ENCODE measurements at regions not wholly inside any gene's neighbourhood (a gene's known extent, or its start where the extent isn't known, plus 50 kb on each side); places are given as distances from the start of the nearest gene placed in this dataset.

DNA sequence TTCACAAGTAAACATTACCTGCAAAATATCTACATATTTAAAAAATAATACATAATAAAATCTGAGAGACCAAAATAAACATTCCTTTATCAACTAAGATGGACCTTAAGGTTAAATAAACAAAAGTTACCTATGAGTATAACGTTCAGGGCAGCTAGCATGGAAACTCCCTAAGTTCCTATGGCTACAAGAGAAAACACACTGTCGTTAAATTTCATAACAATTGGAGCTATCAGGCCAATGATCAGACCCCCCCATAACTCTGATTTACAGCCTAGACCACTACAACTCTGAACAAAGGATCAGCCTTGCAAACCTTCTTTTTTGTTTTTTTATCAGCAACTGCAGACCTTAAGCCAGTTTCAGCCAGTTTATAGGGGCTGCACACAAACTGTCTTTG lies 1418.4 kb downstream of the PCDH18 start:
- Histone ChIP-seq H2AK9ac (replicated peaks; ENCODE audit: low read depth, low read length, poor library complexity) (no peak overlapping the region), H3K14ac (replicated peaks; ENCODE audit: low read depth, low read length) (no peak overlapping the region), H4K91ac (ENCODE audit: insufficient read depth, low read depth, low read length) (no peak overlapping the region), H3K9ac (ENCODE audit: low read depth, low read length) (no peak overlapping the region), H3K23ac (ENCODE audit: low read depth, low read length) (no peak overlapping the region), H4K20me1 (ENCODE audit: insufficient read depth, low read length) (no peaks in the 10 kb centered on the region), H3K27me3 (ENCODE audit: control insufficient read depth, insufficient read depth, low read length) (no peaks in the 10 kb centered on the region), H3K9me1 (ENCODE audit: insufficient read depth, low read length) (no peaks in the 10 kb centered on the region), H3K4me1 (ENCODE audit: control insufficient read depth, insufficient read depth, low read length) (no peaks in the 10 kb centered on the region), H3K79me1 (ENCODE audit: low read depth in 1 of 2, low read length in 2 of 2) (no peaks in the 10 kb centered on the region), H3K4ac (ENCODE audit: low read depth, low read length) (no peak overlapping the region), H2BK20ac (ENCODE audit: low read depth, low read length) (no peak overlapping the region), H3K4me2 (ENCODE audit: low read depth, low read length) (no peak overlapping the region), H2BK5ac (ENCODE audit: low read depth, low read length, poor library complexity, severe bottlenecking) (no peak overlapping the region), H2AK5ac (ENCODE audit: low read depth, low read length) (no peak overlapping the region), H3K18ac (ENCODE audit: low read depth, low read length) (no peak overlapping the region), H2AFZ (replicated peaks; ENCODE audit: low read length, poor library complexity) (no peak overlapping the region), H2BK120ac (ENCODE audit: low read depth, low read length) (no peak overlapping the region), H3K9me3 (ENCODE audit: control insufficient read depth, insufficient read depth, low read length) (no peaks in the 10 kb centered on the region), H4K5ac (ENCODE audit: low read depth, low read length) (no peak overlapping the region), H2BK15ac (ENCODE audit: low read depth, low read length) (no peak overlapping the region), H3K4me3 (ENCODE audit: insufficient read depth, low read depth, low read length) (no peak overlapping the region), H3K56ac (ENCODE audit: extremely low read depth, insufficient read depth, low read length) (no peak overlapping the region), H4K8ac (ENCODE audit: low read depth in 2 of 2, low read length in 2 of 2) (no peak overlapping the region), H3K27ac (ENCODE audit: insufficient read depth, low read length) (no peak overlapping the region), H3K36me3 (ENCODE audit: control insufficient read depth, insufficient read depth, low read length) (no peaks in the 10 kb centered on the region)
- ATAC-seq (ENCODE audit: low read depth) (no peak), DNase-seq (no peak)
- BruUV-seq (replicated peaks): no TSS peak
- 40% methylated on average over 1 of the region's 2 CpGs; no CpG with 5 or more reads in 1 of the 2 experiments for WGBS, 2 experiments (ENCODE audit: extremely low coverage in 2 of 2, insufficient read length in 1 of 2)
- in situ Hi-C loops (cut with MboI; ENCODE audit: low sequenced_read_pairs) (no loop called here), dilution Hi-C loops (cut with HindIII; ENCODE audit: low sequenced_read_pairs, unreplicated experiment) (no loop called here), intact Hi-C loops (cut with micrococcal nuclease) (no loop called here)
- ChIA-PET POLR2A (ENCODE audit: unreplicated experiment) (no interaction called here), CTCF (no interaction called here)
- TF ChIP-seq RCOR1 (IDR thresholded peaks at IDR 0.05; ENCODE audit: insufficient replicate concordance, low read length) (no peak), BHLHE40 (IDR thresholded peaks at IDR 0.05; ENCODE audit: low read depth, low read length) (no peak), FOS (IDR thresholded peaks at IDR 0.05; ENCODE audit: low read depth, low read length) (no peak), POLR2A (IDR thresholded peaks at IDR 0.05; ENCODE audit: low read depth, low read length) (no peak), RFX5 (IDR thresholded peaks at IDR 0.05; ENCODE audit: low read depth, low read length) (no peak), MAFK (IDR thresholded peaks at IDR 0.05; ENCODE audit: low read depth, low read length) (no peak), MAZ (IDR thresholded peaks at IDR 0.05; ENCODE audit: borderline replicate concordance, low read depth, low read length) (no peak), SMC3 (IDR thresholded peaks at IDR 0.05; ENCODE audit: low read depth, low read length) (no peak)

Measured in IMR-90 (cell line).